Lung microvascular endothelial cell (primary cell): ENCODE measurements at regions not wholly inside any gene's neighbourhood (a gene's known extent, or its start where the extent isn't known, plus 50 kb on each side); places are given as distances from the start of the nearest gene placed in this dataset.
"Not testable (repeated sequence)": the region's sequence is repeated elsewhere in the genome, so short reads cannot be mapped to it uniquely, and the experiment has no call there.

ENCODE experiments used
- DNase-seq, 2 donors: peaks; one replicate each; pipeline versions ENCODE4 v3.0.0 to v3.0.0-alpha.2; 2010; ENCODE audit warnings: low read depth in 2 of 2

DNA sequence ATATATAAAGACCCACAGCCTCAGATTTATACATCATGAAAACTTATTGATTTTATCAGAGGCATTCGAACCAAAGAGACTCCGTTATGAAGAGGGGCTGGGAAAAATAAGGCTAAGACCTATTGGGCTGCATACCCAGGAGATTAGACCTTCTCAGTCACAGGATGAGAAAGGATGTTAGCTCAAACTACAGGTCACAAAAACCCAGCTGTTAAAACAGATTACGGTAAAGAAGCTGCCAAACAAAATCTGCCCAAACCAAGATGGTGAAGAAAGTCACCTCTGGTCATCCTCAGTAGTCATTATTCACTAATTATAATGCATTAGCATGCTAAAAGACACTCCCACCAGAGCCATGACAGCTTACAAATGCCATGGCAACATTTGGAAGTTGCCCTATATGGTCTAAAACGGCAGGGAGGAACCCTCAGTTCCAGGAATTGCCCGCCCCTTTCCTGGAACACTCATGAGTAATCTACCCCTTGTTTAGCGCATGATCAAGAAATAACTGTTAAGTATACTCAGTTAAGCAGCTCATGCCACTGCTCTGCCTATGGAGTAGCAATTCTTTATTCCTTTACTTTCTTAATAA, 362.5 kb upstream of the PCDH15 start:
- DNase-seq: no peak

DNA sequence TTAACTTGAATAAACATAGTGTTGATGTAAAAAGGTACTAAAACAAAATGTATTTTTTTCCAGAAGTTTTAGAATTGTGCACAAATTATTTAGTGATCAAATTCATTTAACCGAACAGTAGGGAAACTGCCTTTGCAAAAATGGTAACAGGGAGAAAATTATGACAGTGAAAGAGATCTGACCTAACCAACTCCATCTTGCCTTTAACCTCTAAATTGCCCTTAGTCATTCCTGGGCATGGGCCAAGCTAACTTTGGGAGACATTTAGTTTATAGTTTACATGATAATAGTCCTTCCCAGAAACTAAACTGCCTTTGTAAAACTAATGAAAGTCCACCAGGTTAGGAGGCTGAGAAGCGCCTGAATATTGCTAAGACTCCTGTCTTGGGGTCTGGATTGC, 361.3 kb upstream of the PCDH15 start:
- DNase-seq: not testable (repeated sequence)

- DNase-seq: no peak
These were observed 359.7 kb upstream of the PCDH15 start for GRCh38 chr10:55160655-55161283.

- no peak for DNase-seq
These were observed 357.6 kb upstream of the PCDH15 start for GRCh38 chr10:55158633-55159032.

DNA sequence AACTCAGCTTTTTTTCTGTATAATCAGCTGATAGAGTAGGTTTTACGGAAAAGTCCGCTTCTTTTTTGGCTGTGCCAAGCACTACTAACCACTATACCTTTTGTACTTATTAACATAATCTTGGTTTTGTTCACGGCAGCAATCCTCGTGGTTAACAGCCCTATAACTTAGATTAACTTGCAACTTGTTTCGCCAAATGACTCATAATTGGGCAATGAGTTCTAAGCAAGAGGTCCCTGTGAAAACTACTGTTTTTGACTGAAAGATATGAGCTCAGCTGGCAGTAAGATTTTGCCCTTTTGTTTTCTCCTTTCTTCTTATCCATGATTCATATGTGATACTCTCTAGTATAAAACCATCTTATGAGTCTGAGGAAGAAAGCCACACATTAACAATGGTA, 345.0 kb upstream of the PCDH15 start:
- DNase-seq: no peak

DNA sequence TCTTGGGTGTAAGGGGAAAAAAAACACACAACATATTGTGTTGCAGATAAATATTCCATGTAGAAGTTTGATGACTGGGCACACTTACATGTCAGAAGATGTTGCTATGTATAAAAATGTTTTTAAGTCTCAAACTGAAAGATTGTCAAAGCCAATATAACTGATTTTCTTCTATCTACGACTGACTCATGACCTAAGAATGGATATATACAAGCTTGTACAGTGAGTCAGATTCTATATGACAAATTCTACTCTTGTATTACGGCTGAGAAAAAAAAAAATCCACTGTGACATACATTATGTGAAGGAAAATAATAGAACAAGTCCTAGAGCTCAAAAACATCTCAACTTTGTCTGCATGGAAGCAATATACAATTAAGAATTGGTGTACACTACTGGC, 343.0 kb upstream of the PCDH15 start:
- DNase-seq: no peak

GRCh38 chr10:55141892-55142291, 340.9 kb upstream of the PCDH15 start:
- DNase-seq: no peak

DNA sequence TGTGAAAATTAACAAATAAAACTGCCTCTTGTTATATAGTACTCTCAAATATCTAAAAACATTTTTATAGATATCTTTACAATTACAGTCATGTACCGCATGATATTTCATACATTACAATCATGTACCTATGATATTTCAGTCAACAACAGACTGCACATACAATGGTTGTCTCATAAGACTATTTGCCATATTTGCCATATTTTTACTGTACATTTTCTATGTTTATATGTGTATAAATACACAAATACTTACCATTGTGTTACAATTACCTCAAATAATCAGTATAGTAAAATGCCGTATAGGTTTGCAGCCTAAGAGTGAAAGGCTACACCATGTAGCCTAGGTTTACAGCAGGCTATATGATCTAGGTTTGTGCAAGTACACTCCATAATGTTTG, 336.0 kb upstream of the PCDH15 start:
- no peak for DNase-seq

- DNase-seq: no peak
These were observed 303.7 kb upstream of the PCDH15 start for GRCh38 chr10:55104738-55105137.

DNA sequence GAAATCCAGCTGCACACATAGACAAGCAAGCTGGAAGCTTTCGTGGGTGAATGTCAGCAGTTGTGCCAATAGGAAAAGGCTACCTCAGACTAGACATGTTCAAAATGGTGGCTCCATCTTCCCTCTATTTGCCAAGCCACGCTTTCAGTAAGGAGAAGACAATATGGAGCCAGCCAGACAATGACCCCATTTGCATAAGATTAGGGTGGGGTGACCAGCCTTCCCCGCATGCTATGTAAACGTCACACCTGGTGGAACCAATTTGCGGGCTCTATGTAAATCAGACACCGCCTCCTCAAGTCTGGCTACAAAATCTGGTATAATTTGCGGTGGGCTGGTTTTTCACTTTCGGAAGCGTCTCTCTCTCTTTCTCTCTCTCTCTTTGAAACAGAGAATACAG, 297.4 kb upstream of the PCDH15 start:
- no peak for DNase-seq

DNA sequence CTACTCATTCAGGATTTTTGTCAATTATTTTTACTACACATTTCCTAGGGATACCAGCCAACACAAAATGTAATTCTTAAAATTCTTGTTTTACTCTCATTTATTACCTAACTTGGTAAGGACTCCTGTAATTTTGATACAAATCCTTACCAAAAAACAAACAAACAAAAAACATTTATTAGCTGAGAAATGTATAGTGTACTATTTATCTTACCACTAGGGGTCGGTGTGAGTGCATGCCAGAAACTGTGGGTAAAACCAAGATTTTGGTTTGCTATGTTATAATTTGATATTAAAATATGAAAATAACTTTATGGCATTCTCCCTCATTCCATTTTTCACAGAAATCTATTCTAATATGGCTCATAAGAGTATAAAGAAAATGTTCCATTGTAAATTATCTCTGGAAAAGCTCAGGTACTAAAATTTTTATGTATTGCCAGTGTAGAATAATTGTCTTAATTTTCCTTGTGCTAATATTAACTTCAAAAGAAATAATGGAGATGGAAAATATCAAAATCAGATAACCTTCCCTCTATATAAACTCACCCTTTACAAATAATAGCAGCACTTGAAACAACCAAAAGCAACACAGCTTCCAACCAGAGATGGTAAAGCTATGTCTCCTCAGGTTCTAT, 290.8 kb upstream of the PCDH15 start:
- DNase-seq: peak; percentile 1 to 29

DNA sequence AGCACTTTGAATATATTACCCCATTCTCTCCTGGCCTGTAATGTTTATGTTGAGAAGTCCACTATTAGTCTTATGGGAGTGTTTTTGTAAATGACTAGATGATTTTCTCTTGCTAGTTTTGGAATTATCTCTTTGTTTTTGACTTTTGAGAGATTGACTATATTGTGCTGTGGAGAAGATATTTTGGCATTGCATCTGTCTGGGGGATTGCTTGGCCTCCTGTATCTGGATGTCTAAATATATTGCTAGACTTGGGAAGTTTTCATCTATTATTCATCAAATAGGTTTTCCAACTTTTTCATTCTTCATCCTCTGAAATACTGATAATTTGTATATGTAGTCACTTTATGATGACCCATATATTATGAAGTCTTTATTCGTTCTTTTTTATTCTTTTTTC, 277.1 kb upstream of the PCDH15 start:
- no peak for DNase-seq

GRCh38 chr10:55065185-55065584, 264.2 kb upstream of the PCDH15 start:
- DNase-seq: no peak

DNA sequence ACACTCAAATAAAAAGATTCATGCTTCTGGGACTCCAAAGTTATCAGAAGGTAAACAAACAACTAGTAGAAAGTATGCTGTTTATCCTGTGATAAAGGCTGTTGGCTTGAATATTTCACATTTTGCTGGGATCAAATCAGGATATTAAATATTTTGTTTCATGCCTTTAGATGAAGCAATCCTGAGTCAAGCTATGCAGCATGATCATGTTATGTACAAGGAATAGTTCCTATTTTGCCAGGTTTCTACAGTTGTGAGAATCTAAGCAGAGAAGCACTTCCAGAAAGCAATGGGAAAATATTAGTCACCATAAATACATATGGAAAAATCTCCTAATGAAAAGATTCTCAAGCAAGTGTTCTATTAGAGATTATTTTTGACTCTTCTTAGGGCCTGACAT, 262.8 kb upstream of the PCDH15 start:
- no peak for DNase-seq

DNA sequence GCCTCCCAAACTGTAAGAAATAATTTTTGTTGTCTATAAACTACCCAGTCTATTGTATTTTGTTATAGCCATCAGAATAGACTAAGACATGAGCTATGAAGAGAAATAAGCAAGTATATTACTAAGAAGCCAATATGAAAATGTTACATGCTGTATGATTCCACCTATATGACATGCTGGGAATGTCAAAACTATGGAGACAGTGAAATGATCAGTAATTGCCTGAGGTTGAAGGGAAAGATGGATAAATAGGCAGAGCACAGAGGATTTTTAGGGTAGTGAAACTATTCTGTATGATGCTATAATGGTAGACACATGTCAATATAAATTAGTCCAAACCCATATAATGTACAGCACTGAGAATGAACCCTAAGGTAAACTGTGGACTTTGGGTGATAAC, 261.3 kb upstream of the PCDH15 start:
- no peak for DNase-seq

DNA sequence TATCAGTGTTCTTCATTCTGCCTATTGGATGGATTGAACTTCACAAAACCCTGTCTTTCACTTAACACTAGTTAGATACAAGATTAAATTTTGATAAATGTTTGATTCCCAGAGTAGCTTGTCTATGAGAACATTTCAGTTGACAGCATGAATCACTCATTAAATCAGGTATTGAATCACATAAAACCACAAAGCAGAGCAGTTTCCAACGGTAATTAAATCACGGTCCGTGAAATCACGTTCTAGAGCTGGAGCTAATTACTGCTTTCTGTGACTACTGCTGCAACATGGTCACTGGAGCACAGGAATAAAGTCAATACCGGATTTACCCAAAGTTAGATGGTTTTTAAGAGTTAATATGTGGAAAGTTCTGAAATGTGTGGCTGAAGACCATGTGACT, 257.8 kb upstream of the PCDH15 start:
- DNase-seq: no peak

GRCh38 chr10:55051515-55051914, 250.5 kb upstream of the PCDH15 start:
- no peak for DNase-seq

DNA sequence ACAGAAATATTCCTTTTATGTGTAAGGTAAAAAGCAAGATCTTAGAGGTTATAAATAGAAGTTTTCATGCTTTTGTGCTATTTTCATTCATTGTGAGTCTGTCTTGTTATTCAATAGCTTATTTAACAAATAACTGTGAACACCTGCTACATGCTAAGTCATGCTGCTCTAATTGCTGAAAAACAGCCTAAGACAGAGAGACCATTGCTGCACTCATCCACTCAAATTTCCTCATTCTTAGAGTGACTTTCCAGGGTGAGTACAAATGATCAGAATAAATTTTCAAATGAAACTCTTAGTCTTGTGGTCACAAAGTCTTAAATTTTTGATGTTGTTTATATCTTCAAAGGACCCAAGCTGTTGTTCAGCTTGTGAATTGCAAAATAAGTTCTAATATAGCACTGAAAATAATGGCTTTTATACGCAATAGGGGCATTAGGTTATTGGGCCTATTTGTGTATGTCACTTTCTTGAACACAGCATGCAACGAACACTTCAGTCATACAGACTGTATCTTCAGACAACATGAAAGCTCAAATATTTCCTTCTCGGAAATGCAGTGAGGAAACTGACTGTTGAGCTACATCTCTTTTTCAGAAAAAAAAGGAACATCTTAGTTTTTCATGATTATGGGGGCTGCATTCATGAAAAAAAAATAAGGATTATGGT, 247.9 kb upstream of the PCDH15 start:
- no peak for DNase-seq

- DNase-seq: no peak
These were observed 242.5 kb upstream of the PCDH15 start for GRCh38 chr10:55043540-55043939.

- DNase-seq: no peak
These were observed 232.0 kb upstream of the PCDH15 start for GRCh38 chr10:55033061-55033460.

DNA sequence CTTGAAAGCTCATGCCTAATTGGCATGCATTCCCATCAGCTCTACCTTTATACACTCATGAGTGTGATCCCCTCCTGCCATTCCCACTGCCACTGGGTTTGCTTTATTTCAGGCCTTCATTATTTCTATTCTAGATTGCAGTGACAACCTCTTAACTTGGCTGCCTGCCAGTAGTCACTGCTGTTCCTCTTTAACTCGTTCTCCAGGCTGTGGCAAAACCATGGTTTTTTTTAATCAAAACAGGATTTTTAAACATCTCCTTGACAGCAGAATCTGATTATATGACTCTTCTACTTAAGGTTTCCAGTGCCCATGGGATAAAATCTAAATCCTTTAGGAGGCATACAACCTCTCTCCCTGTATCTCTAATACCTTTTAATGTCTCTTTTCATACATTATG, 223.7 kb upstream of the PCDH15 start:
- DNase-seq: peak in 1 of 2 donors; percentile 0

DNA sequence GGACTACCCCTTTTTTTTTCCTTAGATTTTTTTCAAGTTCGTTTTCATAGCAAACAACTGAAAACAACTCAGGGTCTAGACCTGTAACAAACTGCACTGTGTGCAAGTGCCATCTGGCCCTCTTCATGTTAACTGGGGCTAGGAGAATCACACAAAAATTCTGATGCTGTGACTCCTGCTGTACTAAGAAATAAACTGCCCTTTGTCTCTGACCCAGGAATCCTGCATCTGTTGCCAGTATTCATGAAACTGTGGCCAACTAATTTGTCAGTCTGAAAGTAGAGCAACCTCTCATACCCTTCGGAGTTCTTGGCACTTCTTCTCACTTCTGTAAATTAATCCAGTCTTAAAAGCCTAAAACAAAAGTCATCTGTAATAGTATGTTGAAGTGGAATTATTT, 218.4 kb upstream of the PCDH15 start:
- no peak for DNase-seq

- DNase-seq: no peak
These were observed 212.3 kb upstream of the PCDH15 start for GRCh38 chr10:55013318-55013717.
